Osteoblast (primary cell): ENCODE measurements at regions not wholly inside any gene's neighbourhood (a gene's known extent, or its start where the extent isn't known, plus 50 kb on each side); places are given as distances from the start of the nearest gene placed in this dataset.

Source experiments
- DNase-seq: peaks from one replicate; pipeline ENCODE4 v3.0.0; 2011; ENCODE audit warnings: low spot score, mixed read lengths; ENCODE audit not compliant: insufficient read length; ENCODE audit errors: missing footprints
- H2AFZ ChIP-seq: 2 replicates; pipeline ENCODE4 v1.6.0; 2011; ENCODE audit warnings: mild to moderate bottlenecking, low read length
- H3K27ac ChIP-seq: 2 replicates; pipeline ENCODE4 v1.5.1; 2011; ENCODE audit warnings: mild to moderate bottlenecking, low read depth, low read length, moderate library complexity
- H3K27me3 ChIP-seq: 2 replicates; pipeline ENCODE4 v1.6.0; 2012; ENCODE audit warnings: mild to moderate bottlenecking, control low read depth, inconsistent platforms, low read length, moderate library complexity; ENCODE audit not compliant: insufficient read depth
- H3K36me3 ChIP-seq: 2 replicates; pipeline ENCODE4 v1.5.1; 2011; ENCODE audit warnings: mild to moderate bottlenecking, low read length, control low read depth, moderate library complexity; ENCODE audit not compliant: insufficient read depth
- H3K4me1 ChIP-seq: 2 replicates; pipeline ENCODE4 v1.5.1; 2011; ENCODE audit warnings: mild to moderate bottlenecking, low read length, control low read depth, moderate library complexity; ENCODE audit not compliant: insufficient read depth
- H3K4me2 ChIP-seq: 2 replicates; pipeline ENCODE4 v1.6.0; 2011; ENCODE audit warnings: mild to moderate bottlenecking, low read length; ENCODE audit not compliant: insufficient read depth
- H3K4me3 ChIP-seq: fragments of 200-600 bp; sonication (generic); 3 replicates; pipeline ENCODE4 v1.5.1; 2012; ENCODE audit warnings: mild to moderate bottlenecking, low read length, inconsistent platforms; ENCODE audit not compliant: insufficient read depth
- H3K79me2 ChIP-seq: 2 replicates; pipeline ENCODE4 v1.6.0; 2012; ENCODE audit warnings: mild to moderate bottlenecking, low read length, control low read depth, inconsistent platforms; ENCODE audit not compliant: insufficient read depth
- H3K9me3 ChIP-seq: 2 replicates; pipeline ENCODE4 v1.5.1; 2011; ENCODE audit warnings: low read depth, low read length, control low read depth
- H4K20me1 ChIP-seq: 2 replicates; pipeline ENCODE4 v1.6.0; 2012; ENCODE audit warnings: mild to moderate bottlenecking, low read length, control low read depth; ENCODE audit not compliant: insufficient read depth
- TF ChIP-seq, protein P1 (sequence below): IDR thresholded peaks from 2 replicates; pipeline ENCODE4 v1.5.1; 2011; ENCODE audit warnings: mild to moderate bottlenecking, low read depth, low read length, moderate library complexity; ENCODE audit errors: extremely low read depth

DNA sequence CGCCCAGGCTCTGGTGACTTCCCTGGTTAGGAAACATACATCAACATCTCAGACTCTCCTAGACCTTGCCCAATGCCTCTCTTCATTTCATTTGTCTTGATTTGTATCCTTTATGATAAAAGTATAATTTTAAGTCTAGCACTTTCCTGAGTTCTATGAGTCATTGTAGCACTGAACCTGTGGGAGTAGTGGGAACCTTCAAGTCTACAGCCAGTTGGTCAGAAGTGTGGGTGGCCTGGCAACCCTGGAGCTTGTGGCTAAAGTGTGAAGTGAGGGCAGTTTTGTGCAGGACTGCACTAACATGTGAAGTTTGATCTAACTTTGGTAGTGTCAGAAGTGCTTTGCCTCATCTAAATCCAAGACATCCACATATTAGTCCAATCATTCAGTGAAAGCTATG is 259.3 kb upstream of the IGFBP7 start:
- Histone ChIP-seq H3K27me3 (no peaks in the 10 kb centered on the region), H3K36me3 (no peaks in the 10 kb centered on the region), H3K9me3 (no peaks in the 10 kb centered on the region), H3K4me3 (no peak overlapping the region), H3K79me2 (no peaks in the 10 kb centered on the region), H4K20me1 (no peaks in the 10 kb centered on the region), H3K4me1 (no peaks in the 10 kb centered on the region), H3K4me2 (no peak overlapping the region), H2AFZ (no peak overlapping the region), H3K27ac (no peak overlapping the region)
- no peak for DNase-seq
- TF ChIP-seq, protein P1, sequence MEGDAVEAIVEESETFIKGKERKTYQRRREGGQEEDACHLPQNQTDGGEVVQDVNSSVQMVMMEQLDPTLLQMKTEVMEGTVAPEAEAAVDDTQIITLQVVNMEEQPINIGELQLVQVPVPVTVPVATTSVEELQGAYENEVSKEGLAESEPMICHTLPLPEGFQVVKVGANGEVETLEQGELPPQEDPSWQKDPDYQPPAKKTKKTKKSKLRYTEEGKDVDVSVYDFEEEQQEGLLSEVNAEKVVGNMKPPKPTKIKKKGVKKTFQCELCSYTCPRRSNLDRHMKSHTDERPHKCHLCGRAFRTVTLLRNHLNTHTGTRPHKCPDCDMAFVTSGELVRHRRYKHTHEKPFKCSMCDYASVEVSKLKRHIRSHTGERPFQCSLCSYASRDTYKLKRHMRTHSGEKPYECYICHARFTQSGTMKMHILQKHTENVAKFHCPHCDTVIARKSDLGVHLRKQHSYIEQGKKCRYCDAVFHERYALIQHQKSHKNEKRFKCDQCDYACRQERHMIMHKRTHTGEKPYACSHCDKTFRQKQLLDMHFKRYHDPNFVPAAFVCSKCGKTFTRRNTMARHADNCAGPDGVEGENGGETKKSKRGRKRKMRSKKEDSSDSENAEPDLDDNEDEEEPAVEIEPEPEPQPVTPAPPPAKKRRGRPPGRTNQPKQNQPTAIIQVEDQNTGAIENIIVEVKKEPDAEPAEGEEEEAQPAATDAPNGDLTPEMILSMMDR, result no peak

DNA sequence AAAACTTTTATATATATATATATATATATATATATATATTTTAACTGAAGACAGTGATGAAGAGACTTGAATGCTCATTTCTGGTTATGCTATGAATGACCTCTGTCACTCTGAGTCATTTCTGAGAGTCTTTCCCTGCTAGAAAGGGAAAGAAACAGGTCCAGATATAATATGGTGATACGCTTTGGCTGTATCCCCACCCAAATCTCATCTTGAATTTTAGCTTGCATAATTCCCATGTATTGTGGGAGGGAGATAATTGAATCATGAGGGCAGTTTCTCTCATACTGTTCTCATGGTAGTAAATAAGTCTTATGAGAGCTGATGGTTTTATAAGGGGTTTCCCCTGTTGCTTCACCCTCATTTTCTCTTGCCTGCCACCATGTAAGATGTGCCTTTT is 254.1 kb upstream of the IGFBP7 start:
- Histone ChIP-seq H3K4me2 (no peak overlapping the region), H3K36me3 (no peaks in the 10 kb centered on the region), H3K27ac (no peak overlapping the region), H3K9me3 (no peaks in the 10 kb centered on the region), H3K27me3 (no peaks in the 10 kb centered on the region), H2AFZ (no peak overlapping the region), H3K4me3 (no peak overlapping the region), H4K20me1 (no peaks in the 10 kb centered on the region), H3K4me1 (no peaks in the 10 kb centered on the region), H3K79me2 (no peaks in the 10 kb centered on the region)
- TF ChIP-seq, protein P1, result no peak
- DNase-seq, result no peak

DNA sequence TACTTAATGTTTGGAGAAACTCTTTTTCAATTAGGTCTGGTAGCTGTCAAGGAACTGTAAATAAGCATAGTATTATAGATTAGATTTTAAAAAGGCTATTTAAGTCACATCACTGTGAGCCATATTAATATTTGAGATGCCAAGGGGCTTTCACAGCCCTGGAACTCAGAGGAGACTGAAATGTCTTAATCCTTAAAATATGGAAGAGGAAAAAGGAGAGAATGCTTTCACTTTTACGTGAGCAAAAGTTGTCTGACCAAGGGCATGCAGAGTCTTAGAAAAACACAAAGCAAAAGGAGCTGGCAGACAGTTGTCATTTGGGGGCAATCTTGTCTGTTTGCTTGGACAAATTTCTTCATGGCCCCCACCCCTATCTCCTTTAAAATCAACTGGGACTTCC is 253.2 kb upstream of the IGFBP7 start:
- no peaks in the 10 kb centered on the region for H3K27me3 ChIP-seq
- no peak overlapping the region for H3K4me2 ChIP-seq
- H3K4me1 ChIP-seq, result no peaks in the 10 kb centered on the region
- H3K79me2 ChIP-seq, result no peaks in the 10 kb centered on the region
- H3K4me3 ChIP-seq, result no peak overlapping the region
- DNase-seq, result no peak
- H3K27ac ChIP-seq, result no peak overlapping the region
- H3K36me3 ChIP-seq, result no peaks in the 10 kb centered on the region
- TF ChIP-seq, protein P1, result no peak
- no peak overlapping the region for H2AFZ ChIP-seq
- H3K9me3 ChIP-seq, result no peaks in the 10 kb centered on the region
- H4K20me1 ChIP-seq, result no peaks in the 10 kb centered on the region

DNA sequence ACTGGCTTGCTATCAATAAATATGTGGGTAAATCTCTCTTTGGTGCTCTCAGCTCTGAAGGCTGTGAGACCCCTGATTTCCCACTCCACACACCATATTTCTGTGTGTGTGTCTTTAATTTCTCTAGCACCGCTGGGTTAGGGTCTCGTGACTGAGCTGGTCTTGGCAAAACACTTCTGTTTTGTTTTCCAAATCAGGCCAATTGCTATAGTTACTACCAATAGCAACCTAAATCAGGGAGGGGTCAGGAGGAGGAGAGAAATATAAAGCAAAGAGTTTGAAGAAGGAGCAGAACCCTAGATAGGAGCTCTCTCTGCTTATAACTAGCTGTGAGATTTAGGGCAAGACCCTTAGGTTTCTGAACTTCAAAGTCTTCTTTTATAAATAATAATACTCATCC is 250.5 kb upstream of the IGFBP7 start:
- no peaks in the 10 kb centered on the region for H3K36me3 ChIP-seq

More for the DNA sequence above, 250.5 kb upstream of the IGFBP7 start:
- H3K79me2 ChIP-seq, result no peaks in the 10 kb centered on the region
- no peaks in the 10 kb centered on the region for H3K4me1 ChIP-seq
- H4K20me1 ChIP-seq, result no peaks in the 10 kb centered on the region
- no peak for DNase-seq
- H3K4me2 ChIP-seq, result no peak overlapping the region
- no peaks in the 10 kb centered on the region for H3K27me3 ChIP-seq
- no peak overlapping the region for H3K4me3 ChIP-seq
- no peak overlapping the region for H3K27ac ChIP-seq
- H2AFZ ChIP-seq, result no peak overlapping the region
- H3K9me3 ChIP-seq, result no peaks in the 10 kb centered on the region
- TF ChIP-seq, protein P1, result no peak
